CMK (cell line): ENCODE measurements at regions not wholly inside any gene's neighbourhood (a gene's known extent, or its start where the extent isn't known, plus 50 kb on each side); places are given as distances from the start of the nearest gene placed in this dataset.

Source experiments
- DNase-seq: peaks from one replicate; pipeline ENCODE4 v3.0.0-alpha.2; 2010; ENCODE audit warnings: low read depth

DNA sequence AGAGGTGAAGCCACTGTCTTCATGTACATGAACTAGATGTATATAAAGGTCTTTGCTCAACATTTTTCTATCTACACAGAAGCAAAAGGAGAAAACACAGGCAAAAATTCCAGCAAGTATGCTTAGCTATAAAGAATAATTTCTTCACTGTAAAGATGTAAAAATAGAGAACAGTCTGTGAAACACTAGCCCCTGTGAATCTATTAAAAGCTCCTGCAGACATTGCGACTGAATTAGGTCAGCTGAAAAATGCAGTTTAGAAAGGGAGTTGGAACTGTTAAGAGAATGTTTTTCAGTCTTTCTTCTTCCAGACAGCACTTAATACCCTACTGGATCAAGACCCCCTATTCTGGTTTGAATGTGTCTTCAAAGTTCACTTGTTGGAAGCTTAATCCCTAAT is 291.5 kb downstream of the KBTBD8 start:
- no peak for DNase-seq

DNA sequence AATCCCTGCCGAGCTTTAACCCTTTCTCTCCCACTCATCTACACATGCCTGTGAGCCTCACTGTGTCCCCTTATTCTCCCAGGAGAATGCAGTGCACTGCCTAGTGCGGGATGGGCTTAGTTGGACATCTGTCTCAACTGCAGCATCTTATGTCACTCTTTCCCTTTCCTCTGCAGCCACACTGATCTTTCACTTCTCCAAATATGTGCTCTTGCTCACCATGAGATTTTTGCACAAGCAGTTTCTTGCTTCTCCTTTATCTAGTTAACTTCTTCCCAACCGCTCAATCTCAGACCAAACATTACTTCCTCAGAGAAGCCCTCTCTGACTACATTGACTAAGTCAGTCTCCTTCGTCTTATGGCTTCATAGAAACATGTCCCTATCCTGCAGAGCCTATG is 292.3 kb downstream of the KBTBD8 start:
- no peak for DNase-seq

DNA sequence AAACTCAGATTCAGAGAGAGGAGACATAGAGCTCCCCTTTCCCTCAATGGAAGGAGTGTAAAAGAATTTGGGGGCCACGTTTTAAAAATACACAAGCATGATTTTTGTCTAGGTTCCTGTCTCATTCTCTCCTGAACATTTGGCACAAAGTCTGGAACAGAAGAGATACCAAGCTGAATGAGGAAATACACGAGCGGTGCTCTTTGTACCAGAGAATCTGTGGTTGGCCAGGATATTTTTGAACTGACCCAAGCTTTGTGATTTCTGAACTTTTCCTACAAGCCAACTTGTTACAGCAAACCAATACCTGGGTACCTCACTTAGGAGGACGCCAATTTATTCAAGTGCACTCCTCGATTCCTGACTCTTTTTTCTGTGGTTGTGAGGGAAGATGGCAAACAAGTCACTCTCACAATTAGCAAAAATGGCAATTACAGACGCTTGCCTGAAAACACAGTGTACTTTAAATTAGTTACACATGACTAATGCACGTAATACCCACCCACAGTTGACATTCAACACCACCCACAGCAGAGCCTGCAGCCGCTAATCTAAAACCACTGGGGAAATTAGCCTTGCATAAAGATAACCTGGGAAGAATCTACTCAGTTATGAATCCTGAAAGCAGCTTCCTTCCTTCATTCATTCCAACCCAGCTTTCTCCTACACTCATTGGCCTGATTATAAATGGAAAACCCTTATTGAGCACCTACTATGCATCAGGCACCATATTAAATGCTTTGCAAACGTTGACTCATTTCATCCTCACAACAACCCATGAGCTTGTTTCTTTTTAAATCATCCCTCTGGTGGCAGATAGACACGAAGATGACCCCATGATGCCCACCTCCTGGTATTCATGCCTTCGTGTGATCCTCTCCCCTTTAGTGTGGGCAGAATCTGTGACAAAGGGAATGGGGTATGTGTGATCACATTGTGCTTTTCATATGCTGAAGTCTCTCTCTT is 293.5 kb downstream of the KBTBD8 start:
- no peak for DNase-seq

DNA sequence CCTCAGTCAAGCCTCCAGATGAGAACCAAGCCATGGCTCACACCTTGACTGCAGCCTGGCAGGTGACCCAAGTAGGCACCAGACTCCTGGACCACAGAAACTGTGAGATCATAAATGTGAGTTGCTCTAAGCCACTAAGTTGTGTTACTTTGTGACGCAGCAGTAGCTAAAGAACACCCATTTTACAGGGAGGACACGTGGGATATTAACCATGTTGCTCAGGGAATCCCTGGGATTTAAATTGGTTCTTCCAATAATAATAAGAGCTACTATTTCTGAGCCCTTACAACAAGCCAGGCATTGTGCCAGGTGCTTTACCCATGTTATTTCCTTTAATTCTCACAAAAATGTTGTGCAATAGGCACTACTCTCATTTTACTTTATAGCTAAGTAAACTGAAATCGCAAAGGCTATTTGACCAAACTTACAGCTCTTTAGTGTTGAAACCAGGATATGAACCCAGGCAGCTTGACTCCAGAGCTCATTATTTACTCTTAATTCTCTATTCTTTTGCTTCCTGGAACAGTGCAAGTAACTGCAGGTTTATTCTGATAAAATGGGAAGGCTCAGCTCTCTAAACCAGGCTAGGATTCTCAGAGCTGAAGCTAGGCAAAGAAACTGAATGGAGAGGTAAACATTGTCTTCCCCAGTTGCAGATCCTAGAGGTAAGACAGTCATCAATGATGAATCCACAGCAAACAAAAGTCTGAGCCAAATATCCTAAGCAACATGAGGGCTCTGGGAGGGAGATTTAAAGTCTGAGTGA is 294.4 kb downstream of the KBTBD8 start:
- DNase-seq: no peak

DNA sequence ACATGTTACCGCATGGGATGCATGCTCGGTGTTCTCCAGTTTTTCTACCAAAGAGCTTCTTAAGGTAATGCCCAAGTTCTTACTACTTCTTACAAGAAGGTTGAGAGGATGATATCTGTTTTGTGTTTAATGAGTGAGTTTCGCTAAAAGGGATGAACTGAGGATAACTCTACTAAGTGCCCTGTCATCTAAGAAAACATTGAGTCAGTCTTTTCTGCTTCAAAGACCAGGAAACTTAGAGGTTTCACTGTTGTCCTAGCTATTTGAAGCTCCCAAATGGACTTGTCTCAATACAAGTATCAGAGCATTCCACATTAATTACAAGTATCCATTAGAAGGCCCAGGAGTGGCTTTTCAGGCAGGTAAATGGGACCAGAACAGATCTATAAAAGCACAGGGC is 296.2 kb downstream of the KBTBD8 start:
- no peak for DNase-seq

DNA sequence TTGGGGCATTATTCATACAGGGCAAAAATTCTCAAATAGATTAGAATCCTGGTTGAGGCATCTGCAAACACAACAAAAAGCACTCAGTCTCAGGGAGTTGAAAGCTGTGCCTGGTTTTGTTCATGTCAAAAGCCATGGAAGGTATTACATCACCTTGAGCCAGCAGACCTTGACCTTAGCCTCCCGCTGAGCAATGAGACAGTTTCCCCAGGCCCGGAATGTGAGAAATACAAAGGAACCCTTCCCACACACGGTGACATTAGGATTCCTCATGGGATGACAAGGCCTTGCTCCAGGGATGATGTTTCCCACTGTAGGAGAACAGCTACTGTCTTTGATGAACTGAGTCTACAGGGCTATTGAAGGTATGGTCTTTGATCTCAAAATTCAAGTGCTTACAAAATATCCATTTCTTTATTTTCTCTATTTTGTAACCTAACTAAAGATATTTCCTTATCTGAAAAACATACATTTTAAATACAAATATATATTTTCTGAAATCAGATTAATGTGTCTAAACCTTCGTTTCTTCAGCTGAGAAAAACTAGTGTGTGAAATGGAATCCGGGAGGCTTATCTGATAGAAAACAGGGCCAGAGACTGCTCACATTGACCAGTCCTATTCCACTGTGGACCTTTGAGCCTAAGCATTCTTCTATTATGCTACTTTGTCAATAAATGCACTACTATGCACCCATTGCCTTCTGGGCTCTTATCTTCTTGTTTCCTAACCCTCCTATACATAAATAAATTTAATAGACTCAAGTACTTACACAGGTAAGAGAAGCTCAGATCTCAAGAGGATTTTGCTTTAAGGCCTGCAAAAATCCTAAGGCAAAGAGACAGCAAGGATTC is 298.2 kb downstream of the KBTBD8 start:
- DNase-seq: no peak

DNA sequence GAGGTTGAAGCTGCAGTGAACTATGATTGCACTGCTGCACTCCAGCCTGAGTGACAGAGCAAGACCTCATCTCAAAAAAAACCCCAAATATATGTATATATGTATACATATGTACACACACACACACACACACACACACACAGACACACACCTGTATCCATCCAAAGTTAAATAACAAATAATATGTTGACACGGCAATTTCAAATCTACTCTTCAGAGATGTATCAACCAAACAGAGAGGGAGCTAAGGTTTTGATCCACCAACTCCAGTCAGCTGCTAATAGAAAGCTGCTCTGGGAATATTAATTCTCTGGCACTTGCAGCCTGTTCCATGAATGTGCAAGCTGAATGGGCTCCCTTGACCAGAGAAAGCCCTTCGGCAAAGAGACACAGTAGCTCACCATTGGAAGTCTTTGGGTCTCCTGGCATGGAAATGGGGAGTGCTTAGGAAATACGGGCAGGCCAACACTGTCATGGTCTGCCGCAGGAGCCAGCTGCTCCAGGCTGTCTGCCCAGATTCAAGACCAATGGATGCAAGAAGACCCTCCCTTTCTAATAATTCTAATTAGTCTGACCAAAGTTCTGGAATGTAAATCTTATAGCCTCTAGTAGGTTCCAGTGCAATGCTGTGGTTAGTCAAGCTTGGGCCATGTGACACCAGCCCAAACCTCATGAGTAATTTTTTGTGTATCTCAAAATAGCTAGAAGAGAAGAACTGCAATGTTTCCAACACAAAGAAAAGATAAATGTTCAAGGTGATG is 299.8 kb downstream of the KBTBD8 start:
- DNase-seq: no peak

DNA sequence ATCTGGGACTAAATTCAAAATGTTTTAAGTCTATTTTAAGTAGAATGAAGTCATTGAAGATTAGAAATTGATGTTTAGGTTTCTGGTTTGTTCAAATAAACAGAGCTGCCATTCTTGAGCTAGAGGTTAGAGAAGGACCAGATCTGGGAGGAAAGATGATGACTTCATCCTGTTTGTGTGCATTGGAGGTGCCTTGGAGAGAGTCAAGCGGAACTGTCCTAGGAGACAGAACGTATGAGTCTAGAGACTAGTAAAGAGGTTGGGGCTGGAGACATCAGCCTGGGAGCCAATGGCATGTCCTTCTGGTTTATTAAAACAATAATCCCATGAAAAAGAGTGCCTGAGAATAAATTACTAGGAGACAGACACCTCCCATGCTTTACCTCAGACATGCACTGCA is 303.4 kb downstream of the KBTBD8 start:
- no peak for DNase-seq

DNA sequence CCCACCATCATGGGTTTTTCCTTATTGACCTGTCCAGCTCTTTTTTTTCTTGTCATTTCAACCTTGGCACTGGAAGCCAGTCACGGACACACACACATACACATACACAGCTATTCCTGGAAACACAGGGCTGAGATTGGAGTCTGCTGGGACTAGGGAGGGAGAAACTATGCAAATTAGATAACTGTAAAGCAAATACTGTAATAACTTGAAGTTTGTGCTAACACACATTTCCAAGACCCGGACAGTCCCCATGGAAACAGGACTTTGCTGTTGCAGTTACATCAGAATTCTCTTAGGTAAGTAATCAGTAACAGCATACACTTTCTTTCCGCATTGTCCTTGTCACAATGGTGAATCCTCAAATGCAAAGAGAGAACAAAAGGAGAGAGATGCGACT is 304.4 kb downstream of the KBTBD8 start:
- DNase-seq: no peak

DNA sequence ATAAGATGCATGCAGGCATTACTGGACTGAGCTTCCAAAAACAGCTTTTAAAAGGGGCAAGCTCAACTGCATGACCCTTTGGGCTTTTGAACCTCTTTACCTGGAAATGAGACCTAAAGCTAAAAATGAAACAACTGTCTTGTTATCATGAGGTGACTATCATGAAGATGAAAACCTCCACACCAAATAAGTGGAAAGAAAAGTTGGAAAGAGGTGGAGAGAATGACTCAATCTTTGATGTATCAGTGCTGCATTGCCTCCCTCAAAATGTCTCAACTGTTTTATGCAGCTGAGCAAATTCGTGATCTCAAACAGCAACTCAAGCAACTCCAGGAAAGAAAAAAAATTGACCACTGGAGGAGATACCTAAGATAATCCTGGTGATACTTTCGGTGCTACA is 307.1 kb downstream of the KBTBD8 start:
- no peak for DNase-seq

DNA sequence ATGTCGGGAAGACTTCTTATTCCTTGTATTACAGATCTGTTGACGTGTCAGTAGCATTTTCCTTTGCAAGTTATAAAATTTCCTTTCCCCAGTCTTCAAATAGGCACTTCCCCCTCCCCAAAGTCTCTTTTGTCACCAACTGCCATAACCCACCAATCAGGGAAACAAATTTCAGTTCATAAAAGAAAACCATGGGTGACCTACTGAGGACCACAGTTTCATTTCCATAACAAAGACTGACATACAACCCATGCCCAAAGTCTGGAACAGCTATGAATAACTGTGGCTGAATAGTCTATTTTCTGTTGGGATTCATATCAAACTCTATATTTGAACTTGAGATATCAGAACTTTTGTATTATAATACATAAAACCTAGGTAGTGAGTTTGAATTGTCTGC is 307.8 kb downstream of the KBTBD8 start:
- no peak for DNase-seq

DNA sequence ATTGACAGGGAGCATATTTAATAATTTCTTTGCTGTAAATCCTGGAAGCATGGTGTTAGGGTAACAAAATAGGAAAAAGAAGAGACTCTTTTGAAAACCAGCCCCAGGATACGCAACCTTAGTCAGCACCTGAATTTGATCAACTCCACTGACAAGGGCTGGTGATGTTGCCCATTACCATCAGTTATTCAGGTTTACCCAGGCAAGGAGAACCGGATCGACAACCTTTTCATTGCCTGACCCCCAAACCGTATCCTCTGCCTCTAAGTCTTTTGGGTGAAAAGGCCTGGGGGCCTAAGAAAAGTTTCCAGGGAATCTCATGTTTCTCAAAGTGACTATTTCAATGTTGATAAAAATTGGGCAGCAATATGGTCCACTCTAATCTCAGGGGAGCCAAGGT is 313.3 kb downstream of the KBTBD8 start:
- no peak for DNase-seq

DNA sequence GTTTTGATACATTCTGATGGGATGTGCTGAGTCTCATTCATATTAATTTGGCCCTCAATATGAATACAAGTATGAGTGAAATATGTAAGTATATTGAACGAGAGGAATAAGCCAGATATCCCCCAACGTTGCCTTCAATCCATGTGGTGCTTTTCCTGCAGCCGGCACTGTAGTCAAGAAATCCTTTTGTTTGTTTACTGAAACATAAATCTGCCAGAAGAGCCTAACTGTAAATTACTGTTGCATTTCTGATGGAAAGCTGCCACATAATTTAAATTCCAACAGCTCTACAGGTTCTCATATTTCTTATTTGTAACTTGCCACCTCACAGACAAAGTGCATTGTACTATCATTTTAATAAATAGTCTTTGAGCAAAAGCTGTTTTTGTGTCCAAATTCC is 314.0 kb downstream of the KBTBD8 start:
- DNase-seq: no peak

DNA sequence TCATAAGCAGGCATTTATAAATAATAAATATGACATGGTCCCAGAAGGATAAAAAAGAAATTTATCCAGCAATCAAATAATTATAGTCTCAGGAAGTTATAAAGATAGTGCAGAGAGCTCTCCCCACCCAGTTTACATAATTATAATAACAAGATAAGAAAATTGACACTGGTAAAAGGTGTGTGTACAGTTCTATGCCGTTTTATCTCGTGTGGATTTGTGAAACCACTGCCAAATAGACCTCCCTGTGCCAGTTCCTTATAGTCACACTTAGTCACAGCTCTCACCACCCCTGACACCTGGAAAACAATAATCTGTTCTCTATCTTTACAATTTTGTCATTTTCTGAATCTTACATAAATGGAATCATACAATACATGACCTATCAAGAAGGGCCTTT is 320.1 kb downstream of the KBTBD8 start:
- no peak for DNase-seq

DNA sequence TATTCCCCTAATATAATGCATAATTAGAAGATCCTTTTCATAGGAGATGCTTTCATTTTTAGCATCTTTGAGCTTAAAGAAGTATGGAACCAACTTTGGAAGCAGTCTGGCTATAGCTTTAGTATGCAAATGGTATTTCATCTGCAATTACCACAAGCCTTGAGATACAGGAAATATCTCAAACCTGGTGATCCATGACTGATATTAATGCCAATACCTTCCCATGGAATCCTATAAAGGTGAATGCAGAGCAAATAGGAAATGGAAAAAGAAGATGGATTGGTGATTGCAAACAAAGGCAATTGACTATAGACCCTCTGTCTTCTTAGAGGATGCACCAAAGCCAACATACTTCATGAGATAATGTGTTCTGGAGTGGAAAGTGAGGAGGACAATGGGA is 326.4 kb downstream of the KBTBD8 start:
- no peak for DNase-seq
